ENCODE measurements at regions not wholly inside any gene's neighbourhood (a gene's known extent, or its start where the extent isn't known, plus 50 kb on each side); places are given as distances from the start of the nearest gene placed in this dataset.

- TF ChIP-seq CTCF (IDR thresholded peaks at IDR 0.05) (no peak), POLR2A (IDR thresholded peaks at IDR 0.05) (no peak)
Measured at GRCh38 chr3:117874904-117875874, 1159.5 kb downstream of the IGSF11 start.

Data from thyroid gland (tissue), 4 donors.